IMR-90 (cell line): ENCODE measurements at regions not wholly inside any gene's neighbourhood (a gene's known extent, or its start where the extent isn't known, plus 50 kb on each side); places are given as distances from the start of the nearest gene placed in this dataset.

Source experiments
- ATAC-seq: fragments of 200-7000 bp; cut with Tn5 transposase; 2 replicates; pipeline ENCODE4 v1.9.1; 2020; ENCODE audit warnings: low read depth, mild to moderate bottlenecking, moderate library complexity
- BruUV-seq: library from RNA; stranded (reverse); fragments of 400-500 nt; replicated peaks from 2 replicates; lab custom pipeline; 2021; lab: Mats Ljungman, UMichigan
- CTCF ChIA-PET: fragments of 300-600 bp; formaldehyde crosslinking; extraction: SDS; loops from one replicate; lab custom pipeline; 2021; ENCODE audit warnings: antibody characterized with exemption; lab: Yijun Ruan, JAX
- POLR2A ChIA-PET: fragments of 300-600 bp; sonication (Branson Sonifier 250); formaldehyde crosslinking; loops from one replicate; lab custom pipeline; 2022; ENCODE audit warnings: antibody characterized with exemption; ENCODE audit not compliant: unreplicated experiment; lab: Charles Lee
- DNase-seq: peaks from one replicate; pipeline ENCODE4 v3.0.0; 2013
- H2AFZ ChIP-seq: replicated peaks from 2 replicates; pipeline ENCODE3; 2013; ENCODE audit warnings: low read length, mild to moderate bottlenecking; ENCODE audit not compliant: poor library complexity
- H2AK5ac ChIP-seq: 2 replicates; pipeline ENCODE4 v1.6.1; 2013; ENCODE audit warnings: low read depth, low read length, inconsistent platforms
- H2AK9ac ChIP-seq: replicated peaks from 2 replicates; pipeline ENCODE3; 2013; ENCODE audit warnings: mild to moderate bottlenecking, low read depth, low read length, moderate library complexity; ENCODE audit not compliant: poor library complexity
- H2BK120ac ChIP-seq: 2 replicates; pipeline ENCODE4 v1.6.1; 2013; ENCODE audit warnings: low read depth, low read length, inconsistent platforms
- H2BK15ac ChIP-seq: 3 replicates; pipeline ENCODE4 v1.6.1; 2013; ENCODE audit warnings: low read depth, low read length, inconsistent platforms
- H2BK20ac ChIP-seq: 2 replicates; pipeline ENCODE4 v1.6.1; 2013; ENCODE audit warnings: low read depth, mild to moderate bottlenecking, inconsistent platforms, low read length, moderate library complexity
- H2BK5ac ChIP-seq: 2 replicates; pipeline ENCODE4 v1.6.1; 2013; ENCODE audit warnings: mild to moderate bottlenecking, low read depth, low read length, inconsistent platforms; ENCODE audit not compliant: poor library complexity, severe bottlenecking
- H3K14ac ChIP-seq: replicated peaks from 2 replicates; pipeline ENCODE4 v1.6.1; 2013; ENCODE audit warnings: low read depth, low read length, inconsistent platforms
- H3K18ac ChIP-seq: 2 replicates; pipeline ENCODE4 v1.6.1; 2013; ENCODE audit warnings: low read depth, low read length, control low read depth
- H3K23ac ChIP-seq: 2 replicates; pipeline ENCODE4 v1.6.1; 2013; ENCODE audit warnings: low read depth, low read length, inconsistent platforms
- H3K27ac ChIP-seq: 2 replicates; pipeline ENCODE4 v1.5.1; 2013; ENCODE audit warnings: mild to moderate bottlenecking, control low read depth, low read length; ENCODE audit not compliant: insufficient read depth
- H3K27me3 ChIP-seq: 2 replicates; pipeline ENCODE4 v1.6.1; 2013; ENCODE audit warnings: low read length; ENCODE audit not compliant: control insufficient read depth, insufficient read depth
- H3K36me3 ChIP-seq: 2 replicates; pipeline ENCODE4 v1.6.1; 2013; ENCODE audit warnings: low read length, mixed read lengths; ENCODE audit not compliant: control insufficient read depth, insufficient read depth
- H3K4ac ChIP-seq: 2 replicates; pipeline ENCODE4 v1.6.1; 2013; ENCODE audit warnings: low read depth, low read length, inconsistent platforms
- H3K4me1 ChIP-seq: 2 replicates; pipeline ENCODE4 v1.6.1; 2013; ENCODE audit warnings: low read length, mixed read lengths; ENCODE audit not compliant: control insufficient read depth, insufficient read depth
- H3K4me2 ChIP-seq: 2 replicates; pipeline ENCODE4 v1.6.1; 2013; ENCODE audit warnings: low read depth, mild to moderate bottlenecking, control low read depth, low read length, moderate library complexity
- H3K4me3 ChIP-seq: 2 replicates; pipeline ENCODE4 v1.5.1; 2013; ENCODE audit warnings: low read depth, mild to moderate bottlenecking, control low read depth, low read length, moderate library complexity; ENCODE audit not compliant: insufficient read depth
- H3K56ac ChIP-seq: 2 replicates; pipeline ENCODE4 v1.6.1; 2013; ENCODE audit warnings: low read length, inconsistent platforms; ENCODE audit not compliant: insufficient read depth; ENCODE audit errors: extremely low read depth
- H3K79me1 ChIP-seq, 2 experiments: 2 replicates each; pipeline ENCODE4 v1.6.1; 2013; ENCODE audit warnings: low read length in 2 of 2, inconsistent platforms in 1 of 2, low read depth in 1 of 2
- H3K9ac ChIP-seq: 2 replicates; pipeline ENCODE4 v1.6.1; 2013; ENCODE audit warnings: low read depth, low read length, control low read depth
- H3K9me1 ChIP-seq: 2 replicates; pipeline ENCODE4 v1.6.1; 2013; ENCODE audit warnings: low read length, inconsistent platforms; ENCODE audit not compliant: insufficient read depth
- H3K9me3 ChIP-seq: 2 replicates; pipeline ENCODE4 v1.6.1; 2013; ENCODE audit warnings: low read length; ENCODE audit not compliant: control insufficient read depth, insufficient read depth
- H4K20me1 ChIP-seq: 2 replicates; pipeline ENCODE4 v1.6.1; 2013; ENCODE audit warnings: low read length, inconsistent platforms; ENCODE audit not compliant: insufficient read depth
- H4K5ac ChIP-seq: 2 replicates; pipeline ENCODE4 v1.6.1; 2013; ENCODE audit warnings: mild to moderate bottlenecking, low read depth, low read length, control low read depth
- H4K8ac ChIP-seq, 2 experiments: 2 replicates each; pipeline ENCODE4 v1.6.1; 2013; ENCODE audit warnings: low read depth in 2 of 2, low read length in 2 of 2, control low read depth in 1 of 2, inconsistent platforms in 1 of 2
- H4K91ac ChIP-seq: 2 replicates; pipeline ENCODE4 v1.6.1; 2013; ENCODE audit warnings: low read depth, low read length, inconsistent platforms; ENCODE audit not compliant: insufficient read depth
- BHLHE40 ChIP-seq: fragments of 150-350 bp; IDR thresholded peaks from 2 replicates; pipeline ENCODE4 v1.6.1; 2016; ENCODE audit warnings: mild to moderate bottlenecking, low read depth, low read length
- CEBPB ChIP-seq: IDR thresholded peaks from 2 replicates; pipeline ENCODE4 v1.6.1; 2012; ENCODE audit warnings: low read depth, low read length, improper control_type of control experiment
- CHD1 ChIP-seq: IDR thresholded peaks from 2 replicates; pipeline ENCODE4 v1.6.1; 2012; ENCODE audit warnings: low read depth, low read length, improper control_type of control experiment
- CTCF ChIP-seq: conservative IDR thresholded peaks from 2 replicates; pipeline ENCODE4 v1.5.1; 2012; ENCODE audit warnings: mild to moderate bottlenecking, low read depth, low read length, improper control_type of control experiment
- ELK1 ChIP-seq: fragments of 150-350 bp; IDR thresholded peaks from 2 replicates; pipeline ENCODE4 v1.6.1; 2016; ENCODE audit warnings: low read depth, mild to moderate bottlenecking, low read length, moderate library complexity, borderline replicate concordance
- FOS ChIP-seq: fragments of 150-350 bp; IDR thresholded peaks from 2 replicates; pipeline ENCODE4 v1.6.1; 2016; ENCODE audit warnings: low read depth, low read length
- MXI1 ChIP-seq: IDR thresholded peaks from 2 replicates; pipeline ENCODE4 v1.6.1; 2012; ENCODE audit warnings: low read depth, mild to moderate bottlenecking, low read length, moderate library complexity, borderline replicate concordance
- POLR2A ChIP-seq: IDR thresholded peaks from 2 replicates; pipeline ENCODE4 v1.6.1; 2012; ENCODE audit warnings: mild to moderate bottlenecking, low read depth, low read length
- RCOR1 ChIP-seq: IDR thresholded peaks from 2 replicates; pipeline ENCODE4 v1.6.1; 2012; ENCODE audit warnings: mild to moderate bottlenecking, low read length, improper control_type of control experiment; ENCODE audit not compliant: insufficient replicate concordance
- USF2 ChIP-seq: fragments of 150-350 bp; IDR thresholded peaks from 2 replicates; pipeline ENCODE4 v1.6.1; 2017; ENCODE audit warnings: mild to moderate bottlenecking, antibody characterized with exemption, low read length, low read depth
- WGBS, 2 experiments: methylation state at CpG; one replicate each; pipeline versions ENCODE4 v1.1.5 to v1.1.7; 2013; ENCODE audit warnings: missing lambda C conversion rate in 2 of 2; ENCODE audit not compliant: insufficient read length in 1 of 2; ENCODE audit errors: extremely low coverage in 2 of 2; 5-methylcytosine and 5-hydroxymethylcytosine counted together
- dilution Hi-C: fragments of 300-500 bp; cut with HindIII; formaldehyde crosslinking; loops from one replicate; pipeline ENCODE4 v1.14.3; 2018; ENCODE audit warnings: low sequenced_read_pairs; ENCODE audit not compliant: unreplicated experiment
- in situ Hi-C: fragments of 300-500 bp; cut with MboI; formaldehyde crosslinking; loops from 3 replicates; pipeline ENCODE4 v1.14.3; 2019; ENCODE audit warnings: low sequenced_read_pairs, inconsistent platforms, mixed read lengths
- intact Hi-C: fragments of 100-400 bp; cut with micrococcal nuclease; formaldehyde crosslinking; loops from 2 replicates; pipeline ENCODE4 v1.10.0; 2022

GRCh38 chr6:28782113-28782673 lies 141.6 kb downstream of the TRIM27 start:
- H3K9ac ChIP-seq = no peak overlapping the region
- H4K5ac ChIP-seq = no peak overlapping the region
- no peak overlapping the region for H4K91ac ChIP-seq
- H3K4me2 ChIP-seq = no peak overlapping the region
- no peaks in the 10 kb centered on the region for H3K9me3 ChIP-seq
- no peaks in the 10 kb centered on the region for H3K79me1 ChIP-seq
- ATAC-seq (no peak), DNase-seq (no peak)
- H2AK5ac ChIP-seq = no peak overlapping the region
- BruUV-seq = no TSS peak
- no peak overlapping the region for H3K4ac ChIP-seq
- no peak overlapping the region for H3K27ac ChIP-seq
- no peaks in the 10 kb centered on the region for H3K9me1 ChIP-seq
- no peak overlapping the region for H3K14ac ChIP-seq
- CTCF ChIA-PET = no interaction called here
- intact Hi-C loops = no loop called here
- TF ChIP-seq ELK1 (no peak), FOS (no peak), CTCF (no peak), CHD1 (no peak), USF2 (no peak), BHLHE40 (no peak), CEBPB (no peak), MXI1 (no peak), RCOR1 (no peak), POLR2A (no peak)
- H2BK15ac ChIP-seq = no peak overlapping the region
- H3K4me3 ChIP-seq = no peak overlapping the region
- WGBS, 2 experiments = no CpG with 5 or more reads among the region's 5 CpGs
- no peak overlapping the region for H3K18ac ChIP-seq
- H2AFZ ChIP-seq = no peak overlapping the region
- H2BK120ac ChIP-seq = no peak overlapping the region
- no peaks in the 10 kb centered on the region for H4K20me1 ChIP-seq
- in situ Hi-C loops = no loop called here
- no peak overlapping the region for H3K23ac ChIP-seq
- H4K8ac ChIP-seq = no peak overlapping the region
- H3K56ac ChIP-seq = no peak overlapping the region
- no peaks in the 10 kb centered on the region for H3K4me1 ChIP-seq
- no peak overlapping the region for H2BK20ac ChIP-seq
- dilution Hi-C loops = no loop called here
- POLR2A ChIA-PET = no interaction called here
- no peak overlapping the region for H2BK5ac ChIP-seq
- H3K27me3 ChIP-seq = peaks cover 28% of the 10 kb centered on the region
- no peaks in the 10 kb centered on the region for H3K36me3 ChIP-seq
- H2AK9ac ChIP-seq = no peak overlapping the region
